CD4-positive, alpha-beta T cell treated with Interleukin-6 at 100 ng/mL for 8 hours (primary cell): ENCODE measurements at regions not wholly inside any gene's neighbourhood (a gene's known extent, or its start where the extent isn't known, plus 50 kb on each side); places are given as distances from the start of the nearest gene placed in this dataset.
"Not testable (repeated sequence)": the region's sequence is repeated elsewhere in the genome, so short reads cannot be mapped to it uniquely, and the experiment has no call there.

ENCODE experiments used
- DNase-seq: peaks from one replicate; pipeline ENCODE4 v3.0.0-alpha.2; 2020; ENCODE audit warnings: mixed read lengths, low spot score

DNA sequence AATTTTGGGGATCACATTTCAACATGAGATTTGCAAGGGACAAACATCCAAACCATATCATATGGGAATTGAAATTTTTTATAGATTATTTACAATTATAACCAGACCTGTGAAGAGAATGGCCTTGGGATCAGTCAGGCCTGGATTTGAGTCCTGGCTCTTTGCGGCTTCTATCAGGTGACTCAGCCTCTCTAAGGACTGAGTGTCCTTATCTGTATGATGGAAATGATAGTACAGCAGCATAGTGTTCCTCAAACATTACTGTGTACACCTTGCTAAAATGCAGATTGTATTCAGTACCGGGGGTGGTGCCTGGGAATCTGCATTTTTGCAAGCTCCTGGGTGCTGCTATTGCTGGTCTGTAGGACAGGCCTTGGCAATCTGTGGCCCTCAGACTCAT lies 206.7 kb upstream of the PROK2 start:
- no peak for DNase-seq

DNA sequence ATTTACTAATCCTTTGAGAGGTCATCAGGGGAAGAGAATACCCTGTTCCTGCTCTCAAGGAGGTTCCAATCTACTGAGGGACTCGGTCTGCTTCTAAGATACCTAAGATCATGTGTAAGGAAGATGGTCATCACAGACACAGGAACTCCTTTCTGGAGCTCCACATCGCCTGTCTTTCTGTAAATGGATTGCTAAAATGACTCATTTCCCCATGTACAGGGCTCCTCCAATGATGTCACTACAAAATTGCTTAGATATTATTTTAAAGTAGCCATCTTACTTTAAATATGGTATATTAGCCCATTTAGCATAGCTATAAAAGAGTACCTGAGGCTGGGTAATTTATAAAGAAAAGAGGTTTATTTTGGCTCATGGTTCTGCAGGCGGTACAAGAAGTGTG lies 206.1 kb upstream of the PROK2 start:
- no peak for DNase-seq

DNA sequence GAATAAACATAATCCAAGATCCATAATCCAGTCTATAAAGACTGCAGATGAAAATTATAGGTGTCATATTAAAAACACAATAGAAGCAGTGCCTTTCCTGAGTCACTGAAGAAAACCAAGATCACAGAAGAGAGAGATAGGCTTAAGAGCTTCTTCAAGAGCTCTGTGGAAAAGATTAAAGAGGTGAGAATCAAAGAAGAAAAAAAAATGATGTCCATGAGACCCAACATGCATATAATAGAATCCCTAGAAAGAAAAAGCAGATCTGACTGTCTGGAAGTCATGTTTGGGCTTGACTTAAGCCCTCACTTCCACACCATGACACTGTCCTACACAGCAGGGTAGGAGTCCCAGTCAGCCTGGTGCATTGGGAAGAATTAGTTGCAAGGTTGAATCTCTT lies 205.6 kb upstream of the PROK2 start:
- no peak for DNase-seq

DNA sequence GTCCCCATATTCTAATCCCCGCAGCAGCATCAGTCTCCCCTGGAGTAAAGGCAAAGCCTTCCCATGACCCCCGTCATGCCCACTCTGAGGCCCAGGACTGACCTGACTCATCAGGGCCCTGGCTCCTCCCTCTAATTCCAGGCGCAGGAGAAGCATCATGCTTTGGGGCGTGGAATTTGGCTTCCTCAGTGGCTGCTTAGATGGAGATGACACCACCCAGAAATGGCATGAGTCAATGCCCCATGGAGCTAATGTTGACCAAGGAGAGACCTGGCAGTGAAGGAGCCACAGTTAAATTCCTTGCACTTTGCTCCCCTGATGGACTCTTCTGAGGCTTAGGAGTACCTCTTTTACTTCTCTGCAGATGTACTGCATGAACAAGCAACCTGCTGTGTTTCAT lies 204.2 kb upstream of the PROK2 start:
- no peak for DNase-seq

DNA sequence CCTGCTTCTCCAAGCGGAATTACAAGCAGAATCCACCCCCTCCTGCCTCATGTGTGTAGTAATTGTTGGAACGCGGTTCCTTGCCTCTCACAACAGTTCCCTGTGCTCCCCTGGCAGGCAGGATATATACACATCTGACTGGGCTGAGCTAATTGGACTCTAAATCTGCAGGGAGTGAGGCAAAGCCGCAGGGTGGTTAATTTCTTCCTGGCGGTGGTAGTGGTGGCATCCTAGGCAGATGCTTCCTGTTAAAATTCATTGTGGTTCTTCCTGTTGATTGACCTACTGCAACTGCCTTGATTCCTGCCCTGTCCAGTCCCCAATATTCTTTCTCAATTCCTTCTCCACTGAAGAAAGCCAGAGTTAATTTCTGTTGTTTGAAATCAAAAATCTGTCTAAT lies 202.9 kb upstream of the PROK2 start:
- no peak for DNase-seq

DNA sequence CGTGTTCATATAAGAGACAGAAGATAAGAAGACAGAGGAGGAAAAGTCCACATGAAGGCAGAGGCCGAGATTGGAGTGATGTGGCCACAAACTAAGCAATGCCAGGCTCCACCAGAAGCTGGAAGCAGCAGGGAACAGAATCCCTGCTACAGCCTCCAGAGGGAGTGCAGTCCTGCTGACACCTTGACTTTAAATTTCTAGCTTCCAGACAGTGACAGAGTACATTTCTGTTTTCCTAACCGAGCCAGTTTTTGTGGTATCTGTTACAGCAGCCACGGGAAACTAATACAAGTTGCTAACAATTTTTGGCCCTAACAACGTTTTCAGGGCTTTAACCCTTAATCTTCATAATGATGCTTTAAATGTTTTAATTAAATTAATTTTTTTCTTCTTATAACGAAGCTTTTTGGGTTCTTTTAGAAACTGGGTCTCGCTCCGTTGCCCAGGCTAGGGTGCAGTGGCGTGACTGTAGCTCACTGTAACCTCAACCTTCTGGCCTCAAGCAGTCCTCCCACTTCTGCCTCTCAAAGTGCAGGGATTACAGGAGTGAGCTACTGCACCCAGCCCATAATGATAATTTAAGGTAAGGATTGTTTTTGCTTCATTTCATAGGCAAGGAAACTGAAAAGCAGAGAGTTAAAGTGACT lies 202.3 kb upstream of the PROK2 start:
- DNase-seq = no peak

DNA sequence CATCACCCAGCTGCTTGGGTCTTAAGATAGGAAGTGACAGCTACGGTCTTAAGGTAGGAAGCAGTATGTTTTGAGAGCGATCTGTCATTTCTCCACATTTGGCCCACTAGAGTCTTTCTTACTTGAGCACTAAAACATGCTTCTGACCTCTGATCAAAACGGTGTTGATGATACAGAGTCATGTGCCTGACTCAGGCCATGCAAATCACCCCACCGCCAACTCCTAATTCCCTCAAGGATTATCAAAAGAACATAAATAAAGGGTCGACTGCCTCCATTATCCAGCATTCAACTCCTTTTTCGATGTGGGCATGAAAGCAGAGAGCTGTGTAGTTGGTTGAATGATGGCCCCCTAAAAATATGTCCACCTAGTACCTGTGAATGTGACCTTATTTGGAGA lies 201.7 kb upstream of the PROK2 start:
- DNase-seq = no peak

DNA sequence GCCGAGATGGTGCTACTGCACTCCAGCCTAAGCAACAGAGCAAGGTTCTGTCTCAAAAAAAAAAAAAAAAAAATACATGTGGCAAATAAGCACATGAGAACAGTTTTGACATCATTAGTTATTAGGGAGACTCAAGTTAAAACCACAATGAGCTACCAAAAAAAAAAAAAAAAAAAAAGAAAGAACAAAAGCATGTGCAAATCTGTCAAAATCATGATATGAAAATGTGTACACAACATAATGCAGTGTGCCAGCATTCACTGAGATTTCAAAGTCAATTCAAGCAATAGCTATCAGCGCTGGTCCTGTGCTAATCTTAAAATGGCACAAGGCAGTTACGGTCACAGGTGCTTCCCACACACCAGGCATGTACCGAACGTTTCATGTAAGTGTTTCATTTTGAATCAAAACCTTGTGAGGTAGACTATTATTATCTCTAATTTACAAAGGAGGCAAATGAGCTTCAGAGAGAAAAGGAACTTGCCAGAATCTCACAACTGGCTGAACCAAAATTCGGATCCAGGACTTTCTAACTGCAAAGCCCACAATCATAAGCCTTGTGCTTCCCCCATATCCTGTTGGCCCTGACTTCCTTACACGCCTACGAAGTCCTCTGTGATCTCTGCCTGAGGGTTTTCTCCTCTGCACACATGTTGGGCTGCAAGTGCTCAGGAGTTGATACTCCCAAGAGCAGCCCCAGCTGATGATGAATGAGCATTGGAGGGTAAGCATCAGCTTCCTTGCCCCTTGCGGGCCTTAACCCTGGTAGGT lies 200.1 kb upstream of the PROK2 start:
- DNase-seq = no peak

DNA sequence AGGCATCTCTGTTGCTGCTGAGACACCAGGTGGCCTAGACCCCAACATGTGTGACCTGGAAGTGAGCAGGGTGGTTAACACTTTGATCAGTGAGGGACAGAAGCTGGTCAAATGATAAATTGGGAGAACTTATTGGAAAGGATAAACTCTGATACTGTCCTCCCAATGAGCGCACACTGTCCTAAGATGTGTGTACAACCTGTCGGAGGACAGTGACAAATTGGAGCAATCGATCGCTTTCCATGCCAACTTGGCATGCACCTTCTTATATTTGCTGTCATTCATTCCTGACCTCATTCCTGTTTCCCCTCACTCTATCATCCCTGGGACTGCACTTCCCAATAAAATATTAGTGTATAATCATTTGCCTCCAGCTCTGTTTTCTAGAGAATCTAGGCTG lies 198.7 kb upstream of the PROK2 start:
- DNase-seq = no peak

DNA sequence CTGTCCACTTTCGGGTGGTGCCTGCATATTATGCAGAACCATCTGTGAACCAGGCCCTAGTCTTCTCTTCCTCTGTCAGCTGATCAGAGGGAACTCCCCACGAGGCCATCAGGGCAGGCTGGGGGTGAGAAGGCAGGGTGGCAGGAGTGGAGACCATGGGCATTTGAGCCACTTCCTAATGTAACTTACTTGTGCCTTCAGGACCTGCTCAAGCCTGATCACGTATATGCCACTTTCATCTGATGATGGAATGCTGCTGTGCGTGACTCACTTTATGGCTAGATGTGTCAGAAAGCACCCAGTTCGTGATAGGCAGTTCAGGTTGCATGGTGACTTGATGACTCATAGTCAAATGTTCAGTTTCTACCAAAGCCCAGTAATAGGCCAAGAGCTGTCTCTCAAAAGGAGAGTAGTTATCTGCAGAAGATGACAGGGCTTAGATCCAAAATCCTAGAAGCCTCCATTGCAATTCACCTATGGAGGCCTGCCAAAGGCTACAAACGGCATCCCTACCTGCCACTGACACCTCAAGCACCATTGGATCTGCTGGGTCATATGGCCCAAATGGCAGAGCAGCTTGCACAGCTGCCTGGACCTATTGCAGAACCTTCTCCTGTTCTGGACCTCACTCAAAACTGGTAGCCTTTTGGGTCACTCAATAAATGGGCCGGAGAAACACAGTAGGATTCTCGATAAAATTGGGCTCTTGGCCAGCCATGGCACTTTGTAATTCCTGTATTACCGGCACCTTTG lies 197.7 kb upstream of the PROK2 start:
- not testable (repeated sequence) for DNase-seq

DNA sequence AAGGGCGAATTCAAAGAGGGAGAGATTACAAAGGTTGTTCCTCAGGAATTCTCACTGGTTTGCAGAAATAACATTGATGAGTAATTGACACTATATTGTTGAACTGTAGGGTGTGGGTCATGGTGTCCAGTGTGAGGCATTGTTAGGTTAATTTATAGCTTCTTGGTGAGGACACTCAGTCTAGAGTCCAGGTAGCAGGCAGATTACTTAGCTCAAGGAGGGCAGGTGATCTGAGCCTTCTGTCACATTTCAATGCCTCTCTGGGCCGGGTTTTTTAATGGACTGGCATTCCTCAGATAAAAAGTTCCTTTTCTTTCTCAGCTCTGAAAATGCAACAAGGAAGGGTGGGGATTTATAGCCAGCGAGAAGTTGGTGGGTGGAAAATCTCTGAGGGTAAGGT lies 194.2 kb upstream of the PROK2 start:
- DNase-seq = no peak

DNA sequence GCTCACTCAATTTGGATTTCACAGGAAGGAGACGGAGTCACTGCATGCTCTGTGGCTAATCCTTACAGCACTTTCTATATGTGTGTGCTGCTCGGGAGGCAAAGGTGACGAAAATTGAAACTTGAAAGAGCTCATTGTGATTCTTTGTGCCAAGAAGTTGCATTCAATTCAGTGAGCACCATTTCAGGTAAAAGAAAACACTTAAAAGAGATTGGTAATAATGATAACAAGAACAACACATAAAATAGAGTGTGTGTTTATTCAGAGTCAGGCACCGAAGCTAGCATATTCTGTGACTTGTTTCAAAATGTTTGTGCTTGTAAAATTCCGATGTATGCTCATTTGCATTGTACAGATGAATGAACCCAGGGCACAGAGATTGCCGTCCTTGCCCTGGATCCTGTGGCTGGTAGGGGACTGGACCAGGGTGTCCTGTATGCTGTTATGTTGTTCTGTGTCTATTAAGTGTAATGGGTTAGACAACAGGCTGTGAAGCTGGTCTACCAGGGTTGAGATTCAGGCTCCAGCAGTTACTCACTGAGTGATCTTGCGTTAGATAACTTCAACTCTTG lies 193.3 kb upstream of the PROK2 start:
- DNase-seq = no peak

DNA sequence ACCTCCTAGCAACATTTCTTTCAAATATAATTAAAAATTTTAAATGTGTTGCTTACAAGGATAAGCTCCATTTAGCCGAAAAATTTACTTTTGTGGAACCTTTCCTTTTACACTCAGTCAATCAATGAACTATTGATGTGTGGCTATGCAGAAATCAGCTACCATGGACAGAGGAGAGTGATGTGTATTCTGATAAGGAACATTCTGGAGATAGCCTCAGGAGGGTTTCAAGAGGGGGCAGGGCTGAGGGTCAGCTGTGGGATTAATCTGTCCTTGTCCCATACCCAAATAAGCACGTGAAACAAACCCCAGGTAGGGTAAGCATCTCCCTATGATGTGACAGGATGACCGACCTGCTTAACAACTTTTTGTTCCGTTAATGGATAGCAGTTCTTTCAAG lies 192.6 kb upstream of the PROK2 start:
- no peak for DNase-seq

DNA sequence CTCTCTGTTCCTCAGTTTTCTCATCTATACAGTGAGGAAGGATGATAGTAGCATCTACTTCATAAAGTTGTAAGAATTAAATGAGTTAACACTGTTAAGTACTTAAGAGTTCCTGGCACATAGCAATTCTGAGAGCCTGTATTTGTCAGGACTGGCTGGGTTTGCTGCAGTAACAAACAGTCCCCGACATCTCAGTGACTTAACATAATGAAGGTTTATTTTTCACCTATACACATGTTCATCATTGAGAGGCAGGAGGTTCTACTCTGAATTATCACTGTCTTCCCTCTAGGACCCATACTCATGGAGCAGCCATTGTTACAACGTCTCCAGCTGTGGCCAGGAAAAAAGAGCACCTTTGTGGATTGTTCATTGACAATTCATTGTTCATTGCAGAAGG lies 190.6 kb upstream of the PROK2 start:
- DNase-seq = no peak

DNA sequence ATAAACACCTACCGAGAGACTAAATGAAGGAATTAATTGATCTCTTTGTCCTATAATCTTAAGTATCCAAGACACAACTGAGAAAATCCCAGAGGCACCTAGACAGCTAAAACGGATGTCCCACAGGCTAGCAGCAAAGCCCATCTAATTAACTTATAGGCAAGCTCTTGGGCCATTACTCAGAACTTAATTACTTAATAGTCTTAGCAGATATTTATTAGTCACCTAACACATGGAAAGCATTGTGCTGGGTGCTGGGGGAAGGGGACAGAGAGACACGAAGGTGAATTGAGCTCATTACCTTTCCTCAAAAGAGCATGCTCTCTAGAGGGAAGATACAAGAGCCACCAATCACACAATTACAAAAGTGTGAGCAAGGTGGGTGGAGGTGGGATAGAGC lies 189.8 kb upstream of the PROK2 start:
- DNase-seq = no peak

DNA sequence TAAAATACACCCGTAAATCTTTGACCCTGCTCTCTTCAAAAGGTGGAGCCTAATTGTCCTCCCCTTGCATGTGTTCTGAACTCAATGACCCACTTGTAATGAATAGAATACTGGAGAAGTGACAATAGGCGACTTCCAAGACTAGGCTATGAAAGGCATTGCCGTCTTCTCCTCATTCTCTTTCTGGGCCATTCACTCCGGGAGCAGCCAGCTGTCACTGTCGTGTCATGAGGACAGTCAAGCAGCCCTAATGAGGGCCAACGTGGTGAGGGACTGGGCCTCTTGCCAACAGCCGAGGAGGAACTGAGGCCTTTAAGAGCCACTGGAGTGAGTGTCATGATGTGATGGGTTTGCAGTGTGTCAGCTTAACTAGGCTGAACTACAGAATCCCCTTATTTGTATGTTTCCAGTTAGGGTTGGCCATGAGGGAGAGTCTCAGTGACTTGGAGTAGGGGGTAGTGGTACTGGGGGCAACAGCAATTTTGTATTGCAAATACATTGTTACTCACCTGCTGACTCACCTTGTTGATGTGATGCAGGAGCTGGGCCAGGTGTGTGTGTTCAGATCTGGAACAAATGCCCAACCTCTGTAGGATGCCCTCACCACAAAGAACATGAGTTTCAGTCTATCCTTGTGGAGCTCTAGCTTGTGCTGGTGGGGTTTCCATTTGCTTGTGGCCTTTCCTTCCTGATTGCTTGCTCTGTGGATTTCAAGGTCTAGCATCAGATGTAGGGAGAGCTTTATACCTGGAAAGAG lies 188.5 kb upstream of the PROK2 start:
- no peak for DNase-seq

DNA sequence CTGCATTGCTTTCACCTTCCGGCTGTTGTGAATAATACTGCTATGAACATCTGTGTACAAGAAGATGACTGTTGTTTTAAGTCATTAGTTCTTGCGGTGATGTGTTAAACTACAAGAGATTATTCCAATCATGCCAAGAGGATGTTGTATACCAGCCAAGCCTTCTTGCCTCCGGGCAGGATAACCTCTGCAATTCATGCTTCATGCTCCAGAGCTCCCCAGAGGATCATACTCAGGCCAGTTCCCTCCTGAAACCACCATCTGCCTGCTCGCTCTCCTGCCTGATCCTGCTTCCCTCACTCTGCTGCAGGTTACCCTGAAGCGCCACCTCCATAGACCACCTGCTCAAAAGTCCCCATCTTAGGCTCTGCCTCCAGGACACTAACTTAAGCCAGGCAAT lies 187.1 kb upstream of the PROK2 start:
- no peak for DNase-seq

DNA sequence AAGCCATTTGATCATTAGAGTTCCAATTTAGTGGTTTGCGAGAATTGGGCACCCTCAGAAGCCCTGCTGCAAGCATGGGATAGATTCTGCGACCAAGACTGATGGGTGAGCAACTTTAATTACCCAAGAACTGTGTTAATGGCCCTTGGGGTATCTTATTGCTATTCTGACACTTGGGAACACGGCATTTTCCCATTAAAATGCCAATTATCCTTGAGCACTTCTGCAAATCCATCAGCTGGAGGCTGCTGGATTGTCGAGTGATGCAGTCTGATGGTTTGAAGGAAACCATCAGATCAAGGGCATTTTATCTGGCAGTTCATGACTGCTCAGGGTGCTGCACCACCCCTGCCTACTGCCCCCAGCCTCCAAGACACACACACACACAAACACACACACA lies 183.6 kb upstream of the PROK2 start:
- no peak for DNase-seq

DNA sequence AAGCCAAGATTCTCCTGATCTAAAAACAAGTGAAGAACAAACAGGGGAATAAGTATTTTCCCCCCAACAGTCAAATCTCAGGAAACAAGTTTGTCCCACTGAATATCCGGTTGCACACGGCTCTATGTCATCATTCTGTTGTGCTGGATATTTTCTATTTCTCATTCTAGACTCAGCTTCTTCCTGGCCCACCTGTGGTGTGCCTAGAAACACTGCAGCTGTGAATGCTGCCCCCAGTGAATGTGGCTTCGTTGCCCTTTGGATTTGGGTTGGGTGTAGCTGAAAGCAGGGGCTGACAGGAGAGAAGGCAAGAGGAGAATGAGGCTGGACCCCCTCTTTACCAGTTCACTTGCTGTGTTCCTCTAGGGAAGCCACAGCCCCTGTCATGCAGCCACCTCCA lies 181.2 kb upstream of the PROK2 start:
- DNase-seq = no peak

DNA sequence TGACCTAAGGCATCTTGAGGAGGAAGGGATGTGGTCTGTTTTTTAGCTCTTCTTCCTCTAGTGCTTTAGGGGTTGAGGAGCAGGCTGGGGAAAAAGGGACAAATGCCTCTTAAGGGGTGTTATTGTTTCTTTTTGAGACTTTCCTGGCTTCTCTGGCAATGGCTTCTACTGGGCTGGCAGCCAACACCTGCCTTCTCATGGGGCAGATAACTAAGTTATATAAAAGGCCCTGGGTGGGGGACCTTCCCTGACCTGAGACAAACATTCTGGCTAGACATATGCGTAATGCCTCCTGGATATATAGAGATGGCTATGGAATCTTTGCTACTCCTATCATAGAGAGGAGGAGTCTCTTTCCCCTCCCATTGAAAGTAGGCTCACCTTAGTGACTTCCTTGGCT lies 179.2 kb upstream of the PROK2 start:
- no peak for DNase-seq

DNA sequence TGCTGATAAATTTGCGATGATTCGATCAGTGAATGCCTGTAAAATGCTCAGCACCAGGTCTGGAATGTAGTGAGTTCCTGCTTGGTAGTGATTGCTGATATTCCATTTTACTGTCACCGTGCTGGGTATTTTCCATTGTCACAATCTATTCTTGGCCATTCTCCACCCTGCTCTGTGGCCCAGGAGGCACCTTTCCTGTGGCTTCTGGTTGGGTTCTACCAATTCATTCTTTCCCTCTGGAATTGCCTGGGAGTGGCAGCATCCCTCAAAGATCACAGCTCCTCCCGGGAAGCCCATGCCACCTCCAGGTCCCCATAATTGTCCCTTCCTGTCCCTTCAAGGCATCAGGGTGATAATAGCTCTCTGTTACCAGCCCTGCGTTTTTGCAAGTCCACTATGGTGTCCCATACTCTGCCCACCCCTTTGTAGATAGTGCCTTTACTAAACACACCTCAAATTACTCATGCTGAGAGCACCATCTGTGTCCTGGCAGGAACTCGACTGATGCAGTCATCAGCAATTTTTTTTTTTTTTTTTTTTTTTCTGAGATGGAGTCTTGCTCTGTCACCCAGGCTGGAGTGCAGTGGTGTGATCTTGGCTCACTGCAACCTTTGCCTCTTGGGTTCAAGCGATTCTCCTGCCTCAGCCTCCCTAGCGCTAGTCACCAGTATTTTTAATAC lies 177.8 kb upstream of the PROK2 start:
- DNase-seq = no peak

DNA sequence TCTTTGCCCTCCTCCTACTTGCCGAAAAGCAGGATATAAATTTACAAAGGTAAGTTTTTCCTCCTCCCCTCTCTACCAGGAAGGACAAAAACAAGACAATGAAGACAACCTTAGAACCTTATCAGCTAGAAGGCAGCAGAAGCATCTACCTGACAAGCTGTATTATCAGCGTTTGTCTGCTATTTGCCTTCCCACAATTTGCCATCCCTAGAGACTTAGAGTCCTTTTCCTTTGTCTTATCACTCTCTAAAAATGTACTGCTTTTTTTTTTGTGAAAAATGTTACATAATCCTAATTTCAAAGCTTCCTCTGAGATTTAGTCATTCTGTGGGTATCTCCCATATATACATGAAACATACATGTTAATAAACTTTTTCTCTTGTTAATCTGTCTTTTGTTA lies 176.9 kb upstream of the PROK2 start:
- DNase-seq = no peak
